ENCODE measurements at regions not wholly inside any gene's neighbourhood (a gene's known extent, or its start where the extent isn't known, plus 50 kb on each side); places are given as distances from the start of the nearest gene placed in this dataset.

GRCh38 chr12:127386723-127387122 lies 880.2 kb upstream of the TMEM132C start:
- no peak for TF ChIP-seq CTCF (IDR thresholded peaks at IDR 0.05)
- TF ChIP-seq POLR2A (IDR thresholded peaks at IDR 0.05): no peak

Data from adrenal gland (tissue), 5 donors.